ENCODE measurements at regions not wholly inside any gene's neighbourhood (a gene's known extent, or its start where the extent isn't known, plus 50 kb on each side); places are given as distances from the start of the nearest gene placed in this dataset.
A peak's percentile ranks its signal among the peaks of the same experiment; 100 is the strongest.

- no peaks in the 10 kb centered on the region for H3K9me3 ChIP-seq (replicated peaks)
- TF ChIP-seq, protein P1, sequence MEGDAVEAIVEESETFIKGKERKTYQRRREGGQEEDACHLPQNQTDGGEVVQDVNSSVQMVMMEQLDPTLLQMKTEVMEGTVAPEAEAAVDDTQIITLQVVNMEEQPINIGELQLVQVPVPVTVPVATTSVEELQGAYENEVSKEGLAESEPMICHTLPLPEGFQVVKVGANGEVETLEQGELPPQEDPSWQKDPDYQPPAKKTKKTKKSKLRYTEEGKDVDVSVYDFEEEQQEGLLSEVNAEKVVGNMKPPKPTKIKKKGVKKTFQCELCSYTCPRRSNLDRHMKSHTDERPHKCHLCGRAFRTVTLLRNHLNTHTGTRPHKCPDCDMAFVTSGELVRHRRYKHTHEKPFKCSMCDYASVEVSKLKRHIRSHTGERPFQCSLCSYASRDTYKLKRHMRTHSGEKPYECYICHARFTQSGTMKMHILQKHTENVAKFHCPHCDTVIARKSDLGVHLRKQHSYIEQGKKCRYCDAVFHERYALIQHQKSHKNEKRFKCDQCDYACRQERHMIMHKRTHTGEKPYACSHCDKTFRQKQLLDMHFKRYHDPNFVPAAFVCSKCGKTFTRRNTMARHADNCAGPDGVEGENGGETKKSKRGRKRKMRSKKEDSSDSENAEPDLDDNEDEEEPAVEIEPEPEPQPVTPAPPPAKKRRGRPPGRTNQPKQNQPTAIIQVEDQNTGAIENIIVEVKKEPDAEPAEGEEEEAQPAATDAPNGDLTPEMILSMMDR (IDR thresholded peaks at IDR 0.05; ENCODE audit: borderline replicate concordance): no peak
- H3K4me1 ChIP-seq: peaks cover 3% of the 10 kb centered on the region
- H3K27me3 ChIP-seq (ENCODE audit: low read depth): no peaks in the 10 kb centered on the region
- H3K27ac ChIP-seq (replicated peaks): no peak overlapping the region
- H3K4me3 ChIP-seq: no peak overlapping the region
- DNase-seq: no peak
- intact Hi-C loops (cut with micrococcal nuclease): no loop called here
- no peaks in the 10 kb centered on the region for H3K36me3 ChIP-seq
Measured at GRCh38 chr3:90052425-90052950, 945.1 kb downstream of the EPHA3 start.

- Histone ChIP-seq H3K36me3 (no peaks in the 10 kb centered on the region), H3K9me3 (replicated peaks) (no peaks in the 10 kb centered on the region), H3K27me3 (ENCODE audit: low read depth) (no peaks in the 10 kb centered on the region), H3K4me3 (no peak overlapping the region), H3K4me1 (peaks cover 3% of the 10 kb centered on the region), H3K27ac (replicated peaks) (peak overlapping the region; percentile 2)
- no peak for DNase-seq
- intact Hi-C loops (cut with micrococcal nuclease): no loop called here
- TF ChIP-seq, protein P1 (IDR thresholded peaks at IDR 0.05; ENCODE audit: borderline replicate concordance): no peak
Measured at GRCh38 chr3:90054311-90054710, 946.9 kb downstream of the EPHA3 start.

DNA sequence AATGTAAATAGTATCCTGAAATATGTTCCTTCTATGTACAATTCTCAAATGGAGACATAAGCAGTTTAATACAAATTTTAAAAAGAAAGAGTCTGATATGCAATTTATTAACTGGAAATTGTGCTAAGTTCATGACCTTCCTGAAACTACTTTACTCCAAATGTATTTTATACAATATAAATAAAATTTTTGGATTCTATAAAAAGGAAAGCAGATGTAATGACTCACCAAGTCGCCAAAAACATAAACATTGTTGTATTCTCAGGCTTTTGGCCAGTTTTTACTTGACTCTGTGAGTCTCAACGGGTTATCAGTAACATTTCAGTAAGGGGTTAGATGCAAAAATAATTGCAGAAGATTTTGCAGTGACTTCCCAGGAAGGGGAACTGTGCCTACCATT lies 948.2 kb downstream of the EPHA3 start:
- no peak for DNase-seq
- H3K36me3 ChIP-seq: no peaks in the 10 kb centered on the region
- TF ChIP-seq, protein P1 (IDR thresholded peaks at IDR 0.05; ENCODE audit: borderline replicate concordance): no peak
- H3K27me3 ChIP-seq (ENCODE audit: low read depth): no peaks in the 10 kb centered on the region
- intact Hi-C loops (cut with micrococcal nuclease): no loop called here
- no peak overlapping the region for H3K4me3 ChIP-seq
- H3K4me1 ChIP-seq: peaks cover 3% of the 10 kb centered on the region
- H3K27ac ChIP-seq (replicated peaks): no peak overlapping the region
- H3K9me3 ChIP-seq (replicated peaks): no peaks in the 10 kb centered on the region

DNA sequence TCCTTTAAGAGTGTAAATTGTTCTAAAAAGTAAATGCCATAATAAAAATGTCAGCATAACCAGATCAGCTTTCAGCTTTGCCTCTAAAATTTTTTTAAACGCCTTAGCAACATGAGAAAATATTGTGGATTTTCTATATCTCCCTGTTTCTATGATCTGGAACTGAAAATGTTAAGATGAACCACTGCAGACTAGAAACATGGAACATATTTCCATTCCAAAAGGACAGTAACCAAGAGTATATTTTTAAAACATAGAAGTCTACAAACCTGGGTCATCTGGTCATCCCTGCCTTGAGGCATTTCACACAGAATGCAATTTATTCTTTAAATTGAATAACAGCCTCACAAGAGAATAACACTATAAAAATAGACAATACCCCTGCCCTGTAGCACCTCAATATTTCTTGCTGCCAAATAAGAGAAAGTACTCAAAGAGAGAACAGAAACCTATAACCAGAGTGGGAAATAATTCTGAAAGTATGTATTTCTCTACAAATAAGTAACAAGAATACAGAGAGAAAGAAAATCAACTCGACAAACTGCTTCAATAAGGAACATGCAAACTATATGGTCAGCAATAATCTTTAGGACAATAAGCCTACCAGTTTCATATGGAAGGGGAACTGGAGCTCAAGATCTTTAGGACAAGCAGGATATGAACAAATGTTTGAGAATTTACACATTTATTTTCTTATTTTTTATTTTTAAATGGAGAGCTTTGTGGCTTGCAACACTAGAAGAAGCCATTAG lies 949.0 kb downstream of the EPHA3 start:
- H3K9me3 ChIP-seq (replicated peaks): no peaks in the 10 kb centered on the region
- no peaks in the 10 kb centered on the region for H3K36me3 ChIP-seq
- TF ChIP-seq, protein P1 (IDR thresholded peaks at IDR 0.05; ENCODE audit: borderline replicate concordance): no peak
- H3K27me3 ChIP-seq (ENCODE audit: low read depth): no peaks in the 10 kb centered on the region
- no peak overlapping the region for H3K4me3 ChIP-seq
- peaks cover 3% of the 10 kb centered on the region for H3K4me1 ChIP-seq
- no peak for DNase-seq
- H3K27ac ChIP-seq (replicated peaks): no peak overlapping the region
- intact Hi-C loops (cut with micrococcal nuclease): no loop called here

- Histone ChIP-seq H3K27me3 (ENCODE audit: low read depth) (no peaks in the 10 kb centered on the region), H3K4me1 (no peaks in the 10 kb centered on the region), H3K27ac (replicated peaks) (no peak overlapping the region), H3K36me3 (no peaks in the 10 kb centered on the region), H3K9me3 (replicated peaks) (no peaks in the 10 kb centered on the region), H3K4me3 (no peak overlapping the region)
- intact Hi-C loops (cut with micrococcal nuclease): loop anchor here (5.0 kb wide), 1 partner anchor 230 kb away; no protein-coding TSS in a partner anchor
- TF ChIP-seq, protein P1 (IDR thresholded peaks at IDR 0.05; ENCODE audit: borderline replicate concordance): no peak
- DNase-seq: no peak
Measured at GRCh38 chr3:90062016-90062415, 954.6 kb downstream of the EPHA3 start.

All from left ventricle myocardium inferior (tissue), 1 donor.